HG03469 (cell line): ENCODE measurements at regions not wholly inside any gene's neighbourhood (a gene's known extent, or its start where the extent isn't known, plus 50 kb on each side); places are given as distances from the start of the nearest gene placed in this dataset.
"Not testable (repeated sequence)": the region's sequence is repeated elsewhere in the genome, so short reads cannot be mapped to it uniquely, and the experiment has no call there.

Experiments
- ATAC-seq: cut with Tn5 transposase; IDR thresholded peaks from one replicate; pipeline ENCODE4 v1.9.1; 2021; ENCODE audit warnings: mild to moderate bottlenecking, moderate library complexity, moderate number of reproducible peaks; ENCODE audit not compliant: unreplicated experiment

DNA sequence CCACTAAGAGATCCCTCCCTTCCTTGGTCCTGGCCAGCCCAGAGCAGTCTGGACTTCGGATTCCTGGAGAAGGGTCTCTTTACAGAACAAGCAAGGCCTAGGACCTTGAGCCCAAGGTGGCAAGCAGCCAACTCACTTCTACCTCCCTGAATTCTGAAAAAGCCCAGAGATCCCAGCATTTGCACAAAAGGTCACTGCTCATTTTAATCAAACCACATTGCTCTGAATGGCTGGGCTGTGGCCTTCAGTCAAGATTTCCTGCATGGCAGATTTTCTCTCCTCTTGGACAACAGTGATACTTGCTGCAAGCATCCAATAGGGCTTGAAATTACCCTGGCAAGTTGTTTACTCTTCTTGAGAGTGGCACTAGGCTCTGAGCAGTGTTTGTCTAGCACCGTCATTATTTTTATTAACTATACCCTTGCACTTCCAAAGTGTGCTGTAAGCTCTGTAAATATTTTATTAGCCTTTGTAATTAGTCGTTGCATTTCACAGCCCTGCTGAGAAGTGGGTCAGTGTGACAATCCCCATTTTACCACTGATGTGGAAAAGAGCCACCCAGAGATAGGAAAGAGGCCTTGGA lies 274.7 kb upstream of the CTNNB1 start:
- ATAC-seq: no peak

DNA sequence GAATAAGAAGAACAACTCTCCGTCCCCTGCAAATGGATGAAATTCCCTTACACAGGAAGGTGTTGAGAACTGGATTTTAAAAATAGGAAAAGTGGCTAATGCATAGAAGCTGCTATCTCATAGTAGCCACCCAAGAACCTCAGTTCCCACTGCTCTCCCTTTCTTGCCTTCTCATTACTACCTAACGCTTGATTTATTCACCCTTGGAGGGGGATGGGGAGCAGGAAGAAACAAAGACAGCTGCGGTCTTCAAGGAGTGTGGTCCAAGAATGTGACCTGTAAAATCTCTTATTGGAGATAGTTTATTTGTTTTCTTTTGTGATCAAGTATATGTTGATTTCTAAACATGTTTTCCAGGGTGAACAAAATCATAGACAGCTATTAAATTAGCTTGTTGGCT lies 274.1 kb upstream of the CTNNB1 start:
- ATAC-seq: no peak

DNA sequence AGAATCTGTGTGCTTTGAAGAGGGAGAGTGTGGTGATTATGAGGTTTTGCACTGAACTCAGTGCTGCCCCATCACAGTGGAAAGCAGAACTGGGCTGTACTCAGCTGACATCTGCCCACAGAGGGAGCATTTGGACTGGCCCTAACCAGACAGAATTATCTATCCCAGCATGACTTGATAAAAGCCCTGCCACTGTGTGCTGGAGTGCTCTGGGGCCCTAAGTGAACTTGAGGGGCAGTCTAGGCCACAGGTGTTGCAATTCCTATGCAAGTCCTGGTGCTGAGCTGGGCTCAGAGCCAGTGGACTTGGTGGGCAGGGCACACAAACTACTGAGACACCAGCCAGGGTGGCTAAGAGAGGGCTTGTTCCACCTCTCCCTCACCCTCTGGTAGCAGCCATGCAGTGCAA lies 269.2 kb upstream of the CTNNB1 start:
- no peak for ATAC-seq

DNA sequence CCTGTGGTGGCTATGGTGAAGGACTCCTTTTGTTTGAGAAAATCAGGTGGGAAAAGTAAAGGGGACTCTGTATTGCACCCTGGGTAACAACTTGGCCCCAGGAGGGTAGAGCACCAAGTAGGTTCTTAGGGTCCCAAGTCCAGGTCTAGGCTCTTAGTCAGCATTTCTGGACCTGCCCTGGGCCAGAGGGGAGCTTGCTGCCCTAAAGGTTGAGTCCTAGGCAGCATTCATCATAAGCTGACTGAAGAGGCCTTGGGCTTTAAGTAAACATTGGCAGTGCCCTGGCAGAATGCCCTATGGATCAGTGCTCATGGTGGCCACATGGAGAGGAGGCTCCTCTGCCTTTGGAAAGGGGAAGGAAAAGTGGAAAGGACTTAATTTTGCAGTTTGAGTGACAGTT lies 268.5 kb upstream of the CTNNB1 start:
- ATAC-seq: no peak

DNA sequence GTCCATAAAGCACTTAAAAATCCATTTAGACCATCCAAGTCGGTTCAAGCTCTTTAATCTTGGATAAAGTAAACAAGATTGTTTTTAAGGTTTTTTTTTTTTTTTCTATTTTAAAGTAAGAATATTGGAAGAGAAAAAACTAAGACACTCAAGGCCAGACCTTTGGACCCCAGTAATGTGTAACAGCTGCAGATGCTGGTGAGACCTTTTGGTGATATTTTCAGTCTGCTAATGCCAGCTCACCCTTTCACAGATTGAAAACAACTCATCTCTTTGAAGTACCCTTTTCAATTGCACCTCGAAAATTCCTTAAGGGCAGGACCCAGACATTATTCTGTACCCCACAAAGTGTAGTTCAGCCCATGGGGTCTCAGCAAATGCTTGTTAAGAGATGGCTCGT lies 260.7 kb upstream of the CTNNB1 start:
- ATAC-seq: no peak

DNA sequence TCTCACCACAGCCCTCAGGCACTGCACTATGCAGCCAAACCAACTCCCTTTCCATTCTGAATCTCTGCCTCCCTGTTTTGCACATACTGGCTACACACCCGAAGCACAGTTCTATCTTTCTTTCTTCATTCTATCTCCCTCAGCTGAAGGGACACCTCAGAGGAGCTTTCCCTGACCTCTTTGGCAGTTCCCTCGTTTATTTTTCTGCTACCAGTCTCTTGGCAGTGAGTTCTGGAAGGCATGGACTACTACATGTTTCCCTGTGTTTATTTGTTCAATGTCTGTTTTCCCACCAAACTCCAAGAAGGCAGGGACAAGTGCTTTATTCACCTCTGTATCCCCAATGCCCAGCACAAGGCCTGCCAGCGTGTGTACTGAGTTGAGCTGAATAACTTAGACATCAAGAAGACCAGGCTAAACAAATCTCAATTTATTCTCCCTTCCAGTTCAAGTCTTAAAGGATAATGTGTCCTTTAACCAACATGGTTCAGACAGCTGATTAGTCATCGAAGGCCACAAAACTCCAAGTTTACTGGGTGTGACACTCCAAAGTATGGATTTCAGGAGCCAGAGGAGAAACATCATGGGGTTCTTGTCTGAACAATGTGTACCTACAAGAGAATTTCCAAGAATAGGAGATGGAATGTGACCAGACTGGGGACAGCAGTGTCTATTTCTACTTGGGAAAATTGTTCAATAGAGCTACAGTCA lies 260.1 kb upstream of the CTNNB1 start:
- no peak for ATAC-seq

DNA sequence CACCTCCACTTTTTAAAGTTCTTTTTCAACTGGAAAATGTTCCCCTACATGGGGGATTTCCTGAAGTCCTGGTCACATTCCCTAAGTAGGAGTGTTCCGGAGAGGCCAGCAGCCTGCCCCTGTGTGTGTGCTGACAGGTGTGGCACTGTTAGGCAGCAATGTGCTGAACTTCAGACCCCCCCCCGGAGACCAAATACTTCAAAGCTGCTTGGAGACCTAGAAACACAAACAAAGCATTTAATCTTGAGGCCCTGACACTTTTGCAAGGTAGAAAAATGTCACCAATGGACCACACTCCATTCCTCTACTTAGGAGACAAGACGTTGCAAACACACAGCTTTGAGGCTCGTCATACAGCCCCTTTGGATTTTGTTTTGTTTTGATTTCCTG lies 259.6 kb upstream of the CTNNB1 start:
- ATAC-seq: no peak

DNA sequence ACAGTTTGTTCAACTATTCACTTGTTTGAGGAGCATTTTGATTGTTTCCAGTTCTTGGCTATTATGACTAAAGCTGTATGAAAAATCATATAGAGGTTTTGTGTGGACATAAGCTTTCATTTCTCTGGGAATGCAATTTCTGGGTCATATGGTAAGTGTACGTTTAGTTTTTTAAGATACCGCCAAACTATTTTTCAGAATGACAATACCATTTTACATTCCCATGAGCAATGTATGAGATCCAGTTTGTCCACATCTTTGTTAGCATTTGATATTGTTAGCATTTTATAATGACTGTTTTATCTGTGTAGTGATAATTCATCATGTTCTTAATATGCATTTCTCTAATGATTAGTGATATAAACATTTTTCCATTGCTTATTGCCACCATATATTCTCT lies 258.7 kb upstream of the CTNNB1 start:
- ATAC-seq: no peak

DNA sequence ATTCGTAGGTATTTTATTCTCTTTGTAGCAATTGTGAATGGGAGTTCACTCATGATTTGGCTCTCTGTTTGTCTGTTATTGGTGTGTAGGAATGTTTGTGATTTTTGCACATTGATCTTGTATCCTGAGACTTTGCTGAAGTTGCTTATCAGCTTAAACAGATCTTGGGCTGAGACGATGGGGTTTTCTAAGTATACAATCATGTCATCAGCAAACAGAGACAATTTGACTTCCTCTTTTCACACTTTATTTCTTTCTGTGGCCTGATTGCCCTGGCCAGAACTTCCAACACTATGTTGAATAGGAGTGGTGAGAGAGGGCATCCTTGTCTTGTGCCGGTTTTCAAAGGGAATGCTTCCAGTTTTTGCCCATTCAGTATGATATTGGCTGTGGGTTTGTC lies 252.3 kb upstream of the CTNNB1 start:
- not testable (repeated sequence) for ATAC-seq

DNA sequence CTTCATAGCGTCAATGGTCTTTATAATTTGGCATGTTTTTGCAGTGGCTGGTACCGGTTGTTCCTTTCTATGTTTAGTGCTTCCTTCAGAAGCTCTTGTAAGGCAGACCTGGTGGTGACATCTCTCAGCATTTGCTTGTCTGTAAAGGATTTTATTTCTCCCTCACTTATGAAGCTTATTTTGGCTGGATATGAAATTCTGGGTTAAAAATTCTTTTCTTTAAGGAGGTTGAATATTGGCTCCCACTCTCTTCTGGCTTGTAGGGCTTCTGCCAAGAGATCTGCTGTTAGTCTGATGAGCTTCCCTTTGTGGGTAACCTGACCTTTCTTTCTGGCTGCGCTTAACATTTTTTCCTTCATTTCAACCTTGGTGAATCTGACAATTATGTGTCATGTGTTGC lies 250.0 kb upstream of the CTNNB1 start:
- ATAC-seq: not testable (repeated sequence)

DNA sequence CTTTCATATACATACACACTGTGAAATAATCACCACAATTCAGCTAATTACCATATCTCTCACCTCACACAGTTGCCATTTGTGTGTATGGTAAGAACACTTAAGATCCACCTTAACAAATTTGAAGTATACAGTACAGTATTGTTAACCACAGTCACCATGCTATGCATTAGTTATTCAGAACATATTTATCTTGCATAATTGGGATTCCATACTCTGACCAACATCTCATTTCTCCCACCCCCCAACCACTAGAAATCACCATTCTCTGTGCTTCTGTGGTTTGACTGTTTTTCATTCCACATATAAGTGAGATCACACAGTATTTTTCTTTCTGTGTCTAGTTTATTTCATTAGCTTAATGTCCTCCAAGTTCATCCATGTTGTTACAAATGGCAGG lies 247.7 kb upstream of the CTNNB1 start:
- ATAC-seq: no peak

DNA sequence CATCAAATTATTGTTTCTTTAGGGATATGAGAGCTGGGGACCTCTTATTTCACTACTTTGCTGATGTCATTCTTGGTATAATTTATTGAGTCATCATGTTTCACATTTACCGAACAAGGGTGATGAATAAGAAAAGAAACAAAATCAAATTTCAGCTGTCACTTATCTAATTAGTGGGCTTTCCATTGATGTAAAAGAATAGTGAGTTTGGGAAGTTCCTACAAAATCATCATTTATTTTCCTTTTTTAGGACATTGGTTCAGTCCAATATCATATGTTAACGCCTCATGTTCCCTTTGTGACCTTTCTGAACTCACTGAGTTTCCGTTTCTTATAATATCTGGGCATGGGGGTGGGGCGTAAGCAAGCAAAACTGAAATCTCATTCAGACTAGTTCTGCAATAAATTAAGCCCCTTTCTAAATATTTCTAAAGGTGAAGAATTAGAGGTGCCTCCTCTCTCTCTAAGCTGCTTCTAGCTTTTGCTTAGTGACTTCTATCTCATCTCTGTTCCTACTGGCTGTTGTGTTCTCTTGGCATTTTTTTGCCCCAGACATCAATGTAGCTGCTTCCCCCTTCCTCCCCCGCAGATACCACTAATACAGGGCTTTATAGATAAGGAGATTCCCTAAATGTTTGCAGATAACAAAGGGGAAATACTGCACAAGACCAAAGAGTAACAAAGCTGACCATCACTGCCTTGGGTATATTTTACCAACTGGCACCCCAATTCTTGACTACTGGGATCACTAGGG lies 238.0 kb upstream of the CTNNB1 start:
- no peak for ATAC-seq

DNA sequence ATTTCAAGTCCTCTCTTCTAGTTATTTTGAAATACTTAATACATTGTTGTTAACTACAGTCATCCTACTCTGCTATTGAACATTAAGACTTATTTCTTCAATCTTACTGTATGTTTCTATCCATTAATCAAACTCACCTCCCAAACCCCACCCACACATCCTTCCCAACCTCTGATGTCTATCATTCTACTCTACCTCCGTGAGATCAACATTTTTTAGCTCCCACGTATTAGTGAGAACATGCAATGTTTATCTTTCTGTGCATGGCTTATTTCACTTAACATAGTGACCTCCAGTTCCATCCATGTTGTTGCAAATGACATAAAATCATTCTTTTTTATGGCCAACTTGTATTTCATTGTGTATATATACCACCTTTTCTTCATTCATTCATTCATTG lies 236.6 kb upstream of the CTNNB1 start:
- ATAC-seq: no peak

DNA sequence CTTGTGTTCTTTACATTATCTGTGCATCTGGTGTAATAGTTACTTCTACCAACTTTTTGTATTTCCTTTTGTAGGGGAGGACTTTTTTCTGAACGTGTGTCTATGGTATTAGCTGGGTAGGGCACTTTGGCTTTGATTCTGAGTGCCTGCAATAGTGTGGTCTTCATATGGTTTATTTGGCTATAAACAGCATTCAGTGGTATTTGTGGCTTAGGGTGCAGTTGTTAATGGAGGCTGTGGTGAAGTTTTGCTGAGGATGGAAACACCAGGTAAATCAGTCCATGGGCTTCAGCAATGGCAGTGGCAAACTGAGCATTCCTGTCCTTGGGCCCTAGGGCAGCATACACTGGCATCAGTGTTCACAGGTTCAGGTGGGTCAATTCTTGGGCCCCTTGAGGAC lies 230.6 kb upstream of the CTNNB1 start:
- ATAC-seq: no peak

DNA sequence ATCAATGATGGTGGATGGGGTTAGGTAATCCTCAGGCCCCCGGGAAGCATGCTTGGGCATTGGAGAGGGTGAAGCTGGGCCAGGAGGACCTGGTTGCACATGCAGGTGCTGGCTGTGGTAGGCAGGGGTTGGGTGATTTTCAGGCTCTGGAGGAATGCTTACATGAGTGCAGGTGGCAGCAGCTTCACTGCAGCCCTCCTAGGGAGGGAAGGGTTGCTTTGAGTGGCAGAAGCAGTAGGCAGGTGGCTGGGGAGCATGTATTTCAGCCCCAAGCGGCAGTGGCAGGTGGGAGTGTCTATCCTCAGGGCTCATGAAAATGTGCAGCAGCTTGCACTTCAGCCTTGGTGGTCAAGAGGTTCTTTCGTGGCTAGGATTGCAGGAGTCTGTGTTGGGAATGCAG lies 230.0 kb upstream of the CTNNB1 start:
- ATAC-seq: no peak

DNA sequence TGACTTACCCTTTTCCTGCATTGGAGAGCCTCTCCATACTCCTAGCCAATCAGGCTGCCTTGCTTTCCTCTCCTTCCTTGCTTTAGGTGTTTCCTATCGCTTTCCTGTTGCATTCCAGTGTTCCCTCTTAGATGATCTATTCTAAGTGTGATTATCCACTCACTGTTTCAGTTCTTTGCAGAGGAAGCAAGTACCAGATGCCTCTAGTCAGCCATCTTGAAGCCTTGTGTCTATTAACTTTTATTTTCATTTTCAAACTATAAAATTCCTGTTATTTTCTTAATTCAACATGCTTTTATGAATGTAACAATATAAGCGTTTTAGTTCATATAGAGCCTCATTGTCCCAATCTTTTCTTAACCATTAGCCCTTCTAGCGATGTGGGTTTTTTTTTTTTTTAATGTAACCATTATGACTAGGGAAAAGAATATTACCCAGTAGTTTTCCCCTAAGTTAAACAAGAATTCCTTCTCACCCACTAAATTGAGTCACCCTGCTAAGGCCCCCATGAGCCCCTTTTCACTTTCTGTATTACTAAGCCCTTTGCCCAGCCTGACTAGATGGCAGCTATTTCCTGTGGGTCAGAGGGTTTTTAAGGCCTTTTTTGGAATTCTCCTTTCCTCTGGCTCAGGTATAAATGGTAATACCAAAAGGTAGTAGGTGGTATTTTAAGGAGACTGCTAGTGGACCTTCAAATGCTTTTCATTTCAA lies 229.4 kb upstream of the CTNNB1 start:
- ATAC-seq: no peak

DNA sequence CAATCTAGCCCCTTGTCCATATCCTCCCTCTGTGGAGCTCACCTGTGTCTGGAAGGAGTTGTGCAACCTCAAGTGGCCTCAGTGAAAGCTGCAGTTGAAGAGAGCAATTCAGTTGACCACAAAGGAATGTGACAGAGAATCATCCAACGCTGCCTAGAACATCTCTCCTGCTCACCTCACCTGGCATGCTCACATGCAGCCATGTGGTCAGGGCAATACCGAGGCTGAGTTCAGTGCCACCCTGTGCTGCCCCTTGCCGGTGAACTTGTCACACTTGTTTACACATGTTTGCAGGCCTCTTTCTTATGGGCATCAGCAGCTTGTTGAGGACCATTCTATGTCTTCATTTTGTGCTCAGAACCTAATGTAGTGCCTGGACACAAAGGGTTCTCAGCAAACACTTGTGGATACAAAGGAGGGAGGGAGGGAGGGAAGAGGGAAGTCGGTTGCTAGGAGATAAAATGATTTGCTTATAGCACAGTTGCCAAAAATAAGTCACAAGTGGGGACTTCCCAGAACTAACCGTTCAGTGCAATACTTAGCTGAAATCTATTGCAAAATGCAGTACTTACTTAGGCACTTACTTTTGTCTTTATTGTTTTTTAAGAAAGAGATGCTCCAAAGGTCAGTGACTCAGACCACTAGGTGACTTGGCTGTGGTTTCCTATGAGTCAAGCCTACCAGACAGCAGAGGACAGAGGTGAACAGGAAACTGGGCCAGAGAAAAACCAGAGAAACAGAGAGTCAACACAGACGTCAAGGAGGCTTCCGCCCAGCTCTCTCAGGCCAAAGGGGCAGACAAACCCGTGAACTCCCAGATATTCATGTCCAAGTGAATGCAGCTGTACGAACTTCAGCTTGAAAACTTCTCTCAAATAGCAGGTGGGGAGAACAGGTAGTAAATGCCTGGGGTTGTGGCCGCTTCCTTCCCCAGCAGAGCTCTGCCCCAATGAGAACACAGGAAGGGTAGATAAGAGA lies 227.8 kb upstream of the CTNNB1 start:
- peak; percentile 90 for ATAC-seq

DNA sequence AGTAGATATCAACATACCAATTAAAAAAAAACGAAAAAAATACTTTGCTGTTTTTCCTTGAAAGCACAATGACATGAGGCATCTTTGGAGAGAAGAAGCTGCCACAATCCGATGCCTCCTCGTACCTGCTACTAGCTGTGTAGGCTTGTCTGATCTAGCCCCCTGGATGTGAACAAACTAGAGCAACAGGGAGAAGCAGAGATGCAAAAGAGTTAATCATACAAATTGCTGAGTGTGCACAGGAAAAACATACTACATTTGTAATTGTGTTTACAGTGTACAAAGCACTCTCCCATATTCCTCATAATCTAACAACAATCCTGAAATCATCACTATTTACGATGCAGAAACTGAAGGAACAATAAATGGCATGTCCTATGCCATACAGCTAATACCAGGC lies 227.0 kb upstream of the CTNNB1 start:
- ATAC-seq: no peak

DNA sequence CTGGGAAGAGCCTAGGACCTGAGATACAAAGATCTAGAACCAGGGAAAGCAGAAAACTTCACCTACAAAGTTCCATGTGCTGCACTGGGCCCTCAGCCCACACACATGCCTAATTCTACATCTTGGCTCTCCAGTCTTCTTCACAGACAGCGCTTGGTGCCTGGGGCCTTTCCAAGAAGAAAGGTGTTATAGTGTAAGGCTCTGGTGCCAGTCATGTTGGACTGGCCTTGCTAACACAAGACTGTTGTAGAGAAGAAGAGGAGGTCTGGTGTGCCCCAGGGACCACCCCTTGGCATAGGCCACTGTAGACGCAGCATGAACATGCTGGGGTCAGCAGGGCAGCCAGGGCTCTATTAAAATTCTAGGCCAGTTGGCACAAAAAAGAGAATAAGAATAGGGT lies 226.2 kb upstream of the CTNNB1 start:
- ATAC-seq: no peak

DNA sequence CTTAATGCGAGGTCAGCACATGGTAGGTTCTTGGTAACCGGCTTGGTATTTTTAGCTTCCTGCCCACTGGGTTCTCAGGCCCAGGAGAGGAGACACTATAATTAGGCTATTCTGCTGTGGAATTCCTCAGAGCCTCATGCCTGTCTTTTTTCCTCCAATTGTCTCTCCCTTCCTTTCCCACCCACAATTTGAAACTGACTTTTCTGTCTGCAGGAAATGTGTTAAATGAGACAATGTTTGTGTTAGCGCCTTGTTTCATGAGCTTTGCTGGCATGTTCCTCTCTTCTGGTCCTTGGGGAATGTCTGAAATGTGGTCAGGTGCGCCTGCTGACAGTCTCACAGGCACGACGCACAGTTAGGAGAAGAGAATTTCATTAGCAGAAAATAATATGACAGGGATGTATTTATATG lies 223.6 kb upstream of the CTNNB1 start:
- no peak for ATAC-seq
